Skeletal muscle tissue (tissue), 3 donors: ENCODE measurements at regions not wholly inside any gene's neighbourhood (a gene's known extent, or its start where the extent isn't known, plus 50 kb on each side); places are given as distances from the start of the nearest gene placed in this dataset.
"Not testable (repeated sequence)": the region's sequence is repeated elsewhere in the genome, so short reads cannot be mapped to it uniquely, and the experiment has no call there.

Experiments
- H3K27ac ChIP-seq: one replicate; pipeline ENCODE4 v1.7.0; 2013; ENCODE audit warnings: mild to moderate bottlenecking, low read depth, low read length, inconsistent platforms
- H3K27me3 ChIP-seq, 3 donors: one replicate each; pipeline ENCODE4 v1.7.0; 2013; ENCODE audit warnings: low read length in 3 of 3; ENCODE audit not compliant: control insufficient read depth in 3 of 3, insufficient read depth in 3 of 3
- H3K36me3 ChIP-seq, 3 donors: one replicate each; pipeline ENCODE4 v1.7.0; 2013; ENCODE audit warnings: low read length in 3 of 3; ENCODE audit not compliant: control insufficient read depth in 3 of 3, insufficient read depth in 3 of 3
- H3K4me1 ChIP-seq, 3 donors: one replicate each; pipeline ENCODE4 v1.7.0; 2013; ENCODE audit warnings: low read length in 3 of 3, mild to moderate bottlenecking in 3 of 3; ENCODE audit not compliant: control insufficient read depth in 3 of 3, insufficient read depth in 3 of 3
- H3K4me3 ChIP-seq, 3 donors: one replicate each; pipeline ENCODE4 v1.7.0; 2013; ENCODE audit warnings: low read length in 3 of 3
- H3K9ac ChIP-seq, 3 donors: one replicate each; pipeline ENCODE4 v1.7.0; 2013; ENCODE audit warnings: low read length in 3 of 3, mild to moderate bottlenecking in 3 of 3, moderate library complexity in 2 of 3, low read depth in 1 of 3
- H3K9me3 ChIP-seq, 3 donors: one replicate each; pipeline ENCODE4 v1.7.0; 2013; ENCODE audit warnings: low read length in 3 of 3; ENCODE audit not compliant: control insufficient read depth in 3 of 3
- donor health status: Osteomylitis.

- not testable (repeated sequence) for H3K36me3 ChIP-seq, H3K9me3 ChIP-seq, H3K27ac ChIP-seq, H3K4me1 ChIP-seq, H3K9ac ChIP-seq, H3K4me3 ChIP-seq, H3K27me3 ChIP-seq
Measured at GRCh38 chr9:39559384-39559783, 203.9 kb downstream of the SPATA31A1 start.

DNA sequence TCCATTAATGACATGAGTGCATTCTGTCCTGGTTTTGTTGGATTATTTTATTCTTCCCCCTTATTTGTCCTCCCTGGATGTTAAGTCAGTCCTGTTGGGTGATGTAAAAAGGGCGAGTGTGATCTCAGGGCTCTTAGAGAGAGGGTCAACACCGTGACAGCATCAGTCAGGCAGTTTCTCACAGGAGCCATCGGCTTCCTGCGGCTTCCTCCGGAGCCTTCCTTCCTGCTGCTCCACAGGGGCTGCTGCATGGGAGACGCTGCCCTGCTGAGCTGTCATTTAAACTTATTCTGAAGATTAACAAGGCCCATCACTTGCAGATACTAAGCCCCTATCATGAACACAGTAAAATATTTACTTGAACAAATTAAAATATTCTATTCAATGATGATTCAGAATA lies 211.3 kb downstream of the SPATA31A1 start:
- not testable (repeated sequence) for H3K27ac ChIP-seq, H3K36me3 ChIP-seq, H3K9ac ChIP-seq, H3K4me1 ChIP-seq, H3K9me3 ChIP-seq, H3K4me3 ChIP-seq, H3K27me3 ChIP-seq

DNA sequence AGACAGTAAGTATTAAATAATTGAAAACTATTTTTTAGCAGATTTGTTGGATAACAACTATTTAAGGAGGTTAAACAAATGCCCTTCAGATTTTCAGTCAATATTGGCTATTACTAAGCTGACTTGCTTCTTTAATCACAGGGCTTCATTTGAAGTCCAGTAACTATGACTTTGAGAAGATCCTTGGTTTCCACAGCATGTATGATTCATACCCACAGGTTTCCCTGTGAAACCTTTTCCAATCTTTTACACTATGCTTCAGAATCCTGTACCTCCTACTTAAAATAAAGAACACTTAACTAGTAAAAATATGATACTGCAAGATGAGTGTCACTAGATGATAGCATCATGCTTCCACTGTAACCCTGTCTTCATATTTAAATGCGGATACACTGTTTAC lies 211.9 kb downstream of the SPATA31A1 start:
- H3K9ac ChIP-seq, H3K27me3 ChIP-seq, H3K4me3 ChIP-seq, H3K4me1 ChIP-seq, H3K36me3 ChIP-seq, H3K27ac ChIP-seq, H3K9me3 ChIP-seq: not testable (repeated sequence)

DNA sequence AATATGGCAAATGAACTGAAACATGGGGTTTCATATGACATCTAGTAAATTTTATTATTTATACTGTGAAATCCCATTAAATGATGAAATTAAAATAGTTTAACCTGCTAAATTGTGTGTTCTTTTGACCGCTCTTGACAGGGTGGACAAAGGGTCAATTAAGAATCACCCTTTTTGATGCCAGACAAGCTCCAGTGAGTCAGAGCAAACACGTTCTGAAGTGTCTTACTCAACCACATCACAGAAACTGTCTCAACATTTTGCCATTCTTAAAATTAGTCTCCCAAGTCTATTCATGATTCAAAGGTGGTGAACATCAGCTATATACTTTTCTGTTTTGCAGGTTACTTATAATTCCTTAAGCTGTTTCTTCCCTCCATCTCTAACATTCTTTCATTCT lies 213.4 kb downstream of the SPATA31A1 start:
- H3K4me3 ChIP-seq, H3K9me3 ChIP-seq, H3K27ac ChIP-seq, H3K36me3 ChIP-seq, H3K4me1 ChIP-seq, H3K9ac ChIP-seq, H3K27me3 ChIP-seq: not testable (repeated sequence)

GRCh38 chr9:39573024-39574022 lies 217.9 kb downstream of the SPATA31A1 start:
- not testable (repeated sequence) for H3K9me3 ChIP-seq, H3K4me1 ChIP-seq, H3K27me3 ChIP-seq, H3K9ac ChIP-seq, H3K27ac ChIP-seq, H3K36me3 ChIP-seq, H3K4me3 ChIP-seq

DNA sequence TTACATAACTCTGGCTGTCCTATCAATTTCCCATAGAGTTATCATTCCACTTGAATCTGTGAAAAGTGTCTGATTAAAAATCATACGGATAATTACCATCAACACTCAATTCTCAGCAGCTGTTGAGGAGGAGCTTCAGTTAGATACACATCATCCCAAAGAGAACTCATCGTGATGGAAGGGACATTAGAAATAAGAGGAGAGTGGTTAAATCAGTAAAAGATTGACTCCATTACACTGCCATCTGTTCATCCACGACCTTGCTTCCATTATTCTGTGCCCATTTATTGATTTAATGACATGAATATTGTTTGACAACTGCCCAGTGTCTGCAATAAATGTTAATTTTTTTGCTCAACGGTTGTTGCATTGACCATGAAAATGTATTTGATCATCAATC lies 223.5 kb downstream of the SPATA31A1 start:
- not testable (repeated sequence) for H3K4me3 ChIP-seq, H3K27me3 ChIP-seq, H3K4me1 ChIP-seq, H3K36me3 ChIP-seq, H3K9me3 ChIP-seq, H3K9ac ChIP-seq, H3K27ac ChIP-seq

- not testable (repeated sequence) for H3K9ac ChIP-seq, H3K36me3 ChIP-seq, H3K27me3 ChIP-seq, H3K9me3 ChIP-seq, H3K4me3 ChIP-seq, H3K4me1 ChIP-seq, H3K27ac ChIP-seq
Measured at GRCh38 chr9:39581296-39581695, 225.8 kb downstream of the SPATA31A1 start.

DNA sequence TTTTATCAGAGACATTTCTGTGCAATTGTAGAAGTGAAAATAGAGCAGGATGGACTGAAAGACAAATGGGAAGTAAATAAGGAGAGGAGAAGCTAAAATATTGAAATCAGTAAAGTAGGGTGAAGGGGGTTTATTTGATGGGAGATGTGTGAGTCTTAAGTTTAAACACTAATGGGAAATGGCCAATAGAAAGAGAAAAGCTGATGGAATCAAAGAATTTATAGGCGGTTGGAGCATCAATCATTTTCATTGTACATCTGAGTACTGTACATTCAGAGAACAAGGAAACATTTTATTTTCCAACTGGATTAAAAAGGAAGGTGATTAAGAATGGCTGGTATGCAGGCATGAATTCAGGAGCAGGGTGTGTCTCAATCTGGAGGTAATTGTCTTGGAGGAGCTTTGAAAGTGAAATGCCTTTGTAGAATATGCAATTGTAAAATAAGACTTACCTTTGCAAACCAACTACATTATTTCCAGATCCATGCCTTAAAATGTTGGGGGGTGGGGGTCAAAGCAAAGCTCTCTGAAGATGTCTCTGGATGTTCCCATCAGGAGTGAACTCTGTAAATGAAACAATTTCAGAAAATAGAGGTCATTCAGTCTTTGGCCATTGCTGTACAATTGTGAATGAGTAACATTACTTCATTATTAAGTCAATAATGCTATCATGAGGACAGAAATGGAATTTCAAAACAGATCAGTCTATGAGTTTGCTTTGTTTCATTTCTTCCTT lies 227.4 kb downstream of the SPATA31A1 start:
- not testable (repeated sequence) for H3K4me1 ChIP-seq, H3K4me3 ChIP-seq, H3K9ac ChIP-seq, H3K27me3 ChIP-seq, H3K9me3 ChIP-seq, H3K27ac ChIP-seq, H3K36me3 ChIP-seq

DNA sequence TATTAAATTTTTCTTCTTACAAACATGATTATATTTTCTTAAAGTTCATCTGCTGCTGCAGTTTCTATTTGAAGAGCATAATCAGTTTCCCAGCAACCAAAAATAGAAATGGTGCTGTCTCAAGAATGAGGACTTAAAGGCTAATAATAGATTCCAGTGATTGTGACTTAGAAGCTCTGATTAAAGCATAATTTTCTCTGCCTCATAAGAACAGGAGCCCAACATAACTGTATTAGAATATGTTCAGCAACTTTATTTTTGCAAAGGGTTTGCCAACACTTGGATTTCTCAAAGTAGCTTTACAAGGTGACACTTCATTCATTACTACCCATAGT lies 227.9 kb downstream of the SPATA31A1 start:
- H3K9me3 ChIP-seq, H3K9ac ChIP-seq, H3K36me3 ChIP-seq, H3K27ac ChIP-seq, H3K4me3 ChIP-seq, H3K4me1 ChIP-seq, H3K27me3 ChIP-seq: not testable (repeated sequence)

GRCh38 chr9:39585233-39585632 lies 229.8 kb downstream of the SPATA31A1 start:
- H3K4me3 ChIP-seq, H3K27me3 ChIP-seq, H3K9ac ChIP-seq, H3K4me1 ChIP-seq, H3K9me3 ChIP-seq, H3K36me3 ChIP-seq, H3K27ac ChIP-seq: not testable (repeated sequence)
